CD14-positive monocyte (primary cell): ENCODE measurements at regions not wholly inside any gene's neighbourhood (a gene's known extent, or its start where the extent isn't known, plus 50 kb on each side); places are given as distances from the start of the nearest gene placed in this dataset.

Experiments used
- DNase-seq, 3 donors: peaks; one replicate each; pipeline ENCODE4 v3.0.0-alpha.2; 2011 to 2022
- H2AFZ ChIP-seq: 2 replicates; pipeline ENCODE4 v1.6.0; 2012; ENCODE audit warnings: mild to moderate bottlenecking, low read depth, low read length, inconsistent platforms; ENCODE audit not compliant: insufficient read depth, poor library complexity, severe bottlenecking
- H3K27ac ChIP-seq, 2 donors: 1 replicate in 1 of 2; 2 replicates in 1 of 2; pipeline ENCODE4 v1.5.1; 2012 to 2013; ENCODE audit warnings: low read length in 2 of 2, control low read depth in 1 of 2, inconsistent platforms in 1 of 2, low read depth in 1 of 2, mild to moderate bottlenecking in 1 of 2
- H3K27me3 ChIP-seq, 2 donors: one replicate each; pipeline versions ENCODE4 v1.6.0 to v1.6.1; 2011 to 2013; ENCODE audit warnings: low read length in 2 of 2; ENCODE audit not compliant: control insufficient read depth in 2 of 2, insufficient read depth in 2 of 2
- H3K36me3 ChIP-seq, 2 donors: replicated peaks in 1 of 2; 1 replicate in 1 of 2; 2 replicates in 1 of 2; pipeline versions ENCODE4 v1.5.1 to v1.6.1; 2012 to 2013; ENCODE audit warnings: low read length in 2 of 2, control low read depth in 1 of 2, inconsistent platforms in 1 of 2, mild to moderate bottlenecking in 1 of 2; ENCODE audit not compliant: insufficient read depth in 2 of 2, control insufficient read depth in 1 of 2
- H3K4me1 ChIP-seq, 2 donors: 1 replicate in 1 of 2; 2 replicates in 1 of 2; pipeline versions ENCODE4 v1.5.1 to v1.6.1; 2012 to 2013; ENCODE audit warnings: low read length in 2 of 2, control low read depth in 1 of 2, inconsistent platforms in 1 of 2, mild to moderate bottlenecking in 1 of 2, moderate library complexity in 1 of 2; ENCODE audit not compliant: insufficient read depth in 2 of 2, control insufficient read depth in 1 of 2
- H3K4me2 ChIP-seq: replicated peaks from 2 replicates; pipeline ENCODE3; 2012; ENCODE audit warnings: low read length, moderate library complexity, mild to moderate bottlenecking; ENCODE audit not compliant: poor library complexity, severe bottlenecking; ENCODE audit errors: extremely low read depth
- H3K4me3 ChIP-seq, 3 experiments: fragments of 200-600 bp in 1 of 3; sonication (generic) in 1 of 3; replicated peaks in 1 of 3; 1 replicate in 2 of 3; 2 replicates in 1 of 3; pipeline ENCODE4 v1.5.1; 2011 to 2013; ENCODE audit warnings: low read length in 3 of 3, mild to moderate bottlenecking in 3 of 3, control low read depth in 2 of 3, low read depth in 2 of 3, inconsistent platforms in 1 of 3, moderate library complexity in 1 of 3
- H3K79me2 ChIP-seq: 2 replicates; pipeline ENCODE4 v1.6.0; 2012; ENCODE audit warnings: mild to moderate bottlenecking, control low read depth, inconsistent platforms, low read length, moderate library complexity; ENCODE audit not compliant: insufficient read depth
- H3K9ac ChIP-seq: 2 replicates; pipeline ENCODE4 v1.6.0; 2017; ENCODE audit warnings: low read length, mild to moderate bottlenecking; ENCODE audit not compliant: insufficient read depth, poor library complexity, severe bottlenecking
- H3K9me3 ChIP-seq, 2 donors: replicated peaks in 1 of 2; 1 replicate in 1 of 2; 2 replicates in 1 of 2; pipeline versions ENCODE4 v1.5.1 to v1.6.1; 2012 to 2013; ENCODE audit warnings: low read length in 2 of 2, control low read depth in 1 of 2; ENCODE audit not compliant: control insufficient read depth in 1 of 2, insufficient read depth in 1 of 2
- H4K20me1 ChIP-seq: 2 replicates; pipeline ENCODE4 v1.6.0; 2012; ENCODE audit warnings: mild to moderate bottlenecking, low read length, control low read depth, moderate library complexity; ENCODE audit not compliant: insufficient read depth
- H3K27ac Mint-ChIP-seq, 7 donors: one replicate each; pipeline ENCODE4 v1.8.0; 2020; ENCODE audit warnings: mild to moderate bottlenecking in 7 of 7, mixed read lengths in 7 of 7, moderate library complexity in 6 of 7, inconsistent platforms in 2 of 7
- H3K27me3 Mint-ChIP-seq, 3 donors: one replicate each; pipeline ENCODE4 v1.8.0; 2021 to 2022; ENCODE audit warnings: low read depth in 3 of 3, mild to moderate bottlenecking in 3 of 3, mixed read lengths in 3 of 3, moderate library complexity in 3 of 3, inconsistent platforms in 1 of 3
- H3K36me3 Mint-ChIP-seq, 2 donors: one replicate each; pipeline ENCODE4 v1.8.0; 2020; ENCODE audit warnings: mixed read lengths in 2 of 2, inconsistent platforms in 1 of 2, mild to moderate bottlenecking in 1 of 2
- H3K4me1 Mint-ChIP-seq: one replicate; pipeline ENCODE4 v1.8.0; 2020; ENCODE audit warnings: mild to moderate bottlenecking, mixed read lengths
- H3K4me3 Mint-ChIP-seq, 2 donors: one replicate each; pipeline ENCODE4 v1.8.0; 2020; ENCODE audit warnings: mild to moderate bottlenecking in 2 of 2, mixed read lengths in 2 of 2, moderate library complexity in 1 of 2
- H3K9me3 Mint-ChIP-seq, 7 donors: one replicate each; pipeline ENCODE4 v1.8.0; 2020 to 2022; ENCODE audit warnings: mixed read lengths in 7 of 7, mild to moderate bottlenecking in 6 of 7, moderate library complexity in 6 of 7, inconsistent platforms in 2 of 7
- CTCF ChIP-seq: fragments of 200-600 bp; IDR thresholded peaks from one replicate; pipeline ENCODE4 v1.8.0; 2022; ENCODE audit warnings: antibody characterized with exemption, mild to moderate bottlenecking
- WGBS: methylation state at CpG from one replicate; pipeline ENCODE4 v1.1.5; 2013; ENCODE audit warnings: missing lambda C conversion rate; ENCODE audit not compliant: insufficient coverage; 5-methylcytosine and 5-hydroxymethylcytosine counted together
- intact Hi-C, 2 donors: fragments of 100-400 bp; cut with micrococcal nuclease; formaldehyde crosslinking; loops; one replicate each; pipeline versions ENCODE4 v1.15.0 to v1.15.1; 2023

GRCh38 chr12:126084480-126084879 is 1019.2 kb downstream of the AACS start:
- Histone ChIP-seq H3K27me3 (no peaks in the 10 kb centered on the region), H3K36me3 (no peaks in the 10 kb centered on the region), H3K79me2 (no peaks in the 10 kb centered on the region), H3K9me3 (no peaks in the 10 kb centered on the region), H3K4me3 (no peak overlapping the region), H3K27ac (no peak overlapping the region), H3K4me2 (no peak overlapping the region), H3K9ac (no peak overlapping the region), H4K20me1 (no peaks in the 10 kb centered on the region), H2AFZ (no peak overlapping the region), H3K4me1 (no peaks in the 10 kb centered on the region)
- no peaks in the 10 kb centered on the region for H3K4me1 Mint-ChIP-seq
- intact Hi-C loops = no loop called here
- H3K9me3 Mint-ChIP-seq = peaks cover 0 to 8% (median 7%) of the 10 kb centered on the region in 7 donors
- no peak overlapping the region for H3K4me3 Mint-ChIP-seq
- H3K36me3 Mint-ChIP-seq = no peaks in the 10 kb centered on the region
- no peak for TF ChIP-seq CTCF
- DNase-seq = no peak
- H3K27ac Mint-ChIP-seq = no peak overlapping the region
- no peaks in the 10 kb centered on the region for H3K27me3 Mint-ChIP-seq

GRCh38 chr12:126086242-126086641 is 1021.0 kb downstream of the AACS start:
- no peak overlapping the region for H3K27ac ChIP-seq
- no peaks in the 10 kb centered on the region for H3K36me3 ChIP-seq
- H3K36me3 Mint-ChIP-seq = no peaks in the 10 kb centered on the region
- H4K20me1 ChIP-seq = no peaks in the 10 kb centered on the region
- 0% methylated on average over 2 of the region's 3 CpGs for WGBS
- DNase-seq = no peak
- no peaks in the 10 kb centered on the region for H3K79me2 ChIP-seq
- no peak overlapping the region for H3K9ac ChIP-seq
- peaks cover 1 to 7% of the 10 kb centered on the region in 2 donors for H3K9me3 ChIP-seq
- H3K27me3 ChIP-seq = no peaks in the 10 kb centered on the region
- H3K27ac Mint-ChIP-seq = no peak overlapping the region
- H3K4me1 ChIP-seq = no peaks in the 10 kb centered on the region
- H3K4me2 ChIP-seq = no peak overlapping the region
- no peak overlapping the region for H3K4me3 Mint-ChIP-seq
- no peaks in the 10 kb centered on the region for H3K4me1 Mint-ChIP-seq
- intact Hi-C loops = no loop called here
- no peak overlapping the region for H3K4me3 ChIP-seq
- H2AFZ ChIP-seq = no peak overlapping the region
- no peak for TF ChIP-seq CTCF
- H3K27me3 Mint-ChIP-seq = no peaks in the 10 kb centered on the region
- H3K9me3 Mint-ChIP-seq = peaks cover 0 to 9% (median 6%) of the 10 kb centered on the region in 7 donors
